ENCODE measurements at regions not wholly inside any gene's neighbourhood (a gene's known extent, or its start where the extent isn't known, plus 50 kb on each side); places are given as distances from the start of the nearest gene placed in this dataset.

DNA sequence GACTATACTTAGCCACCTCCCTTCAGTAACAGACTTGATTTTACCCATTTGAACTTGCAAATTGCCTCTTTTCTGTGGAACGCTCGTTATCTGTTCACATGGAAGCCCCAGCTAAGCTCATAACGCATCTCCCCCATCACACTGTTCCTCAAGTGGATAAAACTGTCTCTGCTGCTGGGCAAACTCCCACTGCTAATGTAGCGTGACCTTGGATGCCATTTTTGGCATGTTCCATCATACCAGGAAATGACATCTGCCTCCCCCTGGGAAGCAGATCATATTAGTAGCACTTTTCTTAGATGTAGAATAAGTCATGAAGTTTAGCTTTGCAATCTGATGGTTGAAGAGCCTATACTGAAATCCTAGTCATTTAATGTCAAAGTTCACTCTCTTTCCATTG, 528.7 kb upstream of the PLXNA2 start:
- H3K4me3 ChIP-seq: no peak overlapping the region
- intact Hi-C loops (cut with DNase I): no loop called here
- DNase-seq: no peak
- H3K4me1 ChIP-seq (ENCODE audit: insufficient read depth): no peaks in the 10 kb centered on the region
- H3K36me3 ChIP-seq: no peaks in the 10 kb centered on the region
- H3K27me3 ChIP-seq: no peaks in the 10 kb centered on the region
- WGBS, 3 donors: 40 to 66% (median 48%) methylated on average over 4 of the region's 4 CpGs
- TF ChIP-seq, protein P1, sequence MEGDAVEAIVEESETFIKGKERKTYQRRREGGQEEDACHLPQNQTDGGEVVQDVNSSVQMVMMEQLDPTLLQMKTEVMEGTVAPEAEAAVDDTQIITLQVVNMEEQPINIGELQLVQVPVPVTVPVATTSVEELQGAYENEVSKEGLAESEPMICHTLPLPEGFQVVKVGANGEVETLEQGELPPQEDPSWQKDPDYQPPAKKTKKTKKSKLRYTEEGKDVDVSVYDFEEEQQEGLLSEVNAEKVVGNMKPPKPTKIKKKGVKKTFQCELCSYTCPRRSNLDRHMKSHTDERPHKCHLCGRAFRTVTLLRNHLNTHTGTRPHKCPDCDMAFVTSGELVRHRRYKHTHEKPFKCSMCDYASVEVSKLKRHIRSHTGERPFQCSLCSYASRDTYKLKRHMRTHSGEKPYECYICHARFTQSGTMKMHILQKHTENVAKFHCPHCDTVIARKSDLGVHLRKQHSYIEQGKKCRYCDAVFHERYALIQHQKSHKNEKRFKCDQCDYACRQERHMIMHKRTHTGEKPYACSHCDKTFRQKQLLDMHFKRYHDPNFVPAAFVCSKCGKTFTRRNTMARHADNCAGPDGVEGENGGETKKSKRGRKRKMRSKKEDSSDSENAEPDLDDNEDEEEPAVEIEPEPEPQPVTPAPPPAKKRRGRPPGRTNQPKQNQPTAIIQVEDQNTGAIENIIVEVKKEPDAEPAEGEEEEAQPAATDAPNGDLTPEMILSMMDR (IDR thresholded peaks at IDR 0.05): no peak
- TF ChIP-seq POLR2A (IDR thresholded peaks at IDR 0.05) (no peak), EP300 (IDR thresholded peaks at IDR 0.05) (no peak)
- H3K9me3 ChIP-seq: no peaks in the 10 kb centered on the region
- no peak overlapping the region for H3K27ac ChIP-seq

DNA sequence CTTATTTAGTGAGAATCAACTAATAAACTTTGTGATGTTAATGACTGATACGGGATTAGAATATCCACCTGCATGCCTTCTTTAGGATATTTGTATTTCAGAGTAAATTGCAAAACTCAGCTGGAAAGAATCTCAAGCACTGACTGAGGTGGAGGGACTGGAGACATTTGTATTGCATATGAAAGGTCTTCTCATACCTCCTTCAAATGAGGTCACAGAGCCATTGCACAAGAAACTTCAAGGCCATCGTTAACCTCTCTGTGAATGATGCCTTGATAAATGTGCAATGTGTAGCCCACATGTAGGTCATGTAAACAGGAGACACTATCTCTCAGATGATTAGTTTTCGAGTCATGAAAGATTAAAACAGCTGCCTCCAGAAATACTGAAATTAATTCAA, 531.7 kb upstream of the PLXNA2 start:
- Histone ChIP-seq H3K36me3 (no peaks in the 10 kb centered on the region), H3K4me1 (ENCODE audit: insufficient read depth) (no peaks in the 10 kb centered on the region), H3K27ac (no peak overlapping the region), H3K9me3 (no peaks in the 10 kb centered on the region), H3K4me3 (no peak overlapping the region), H3K27me3 (no peaks in the 10 kb centered on the region)
- TF ChIP-seq EP300 (IDR thresholded peaks at IDR 0.05): no peak
- no peak for TF ChIP-seq POLR2A (IDR thresholded peaks at IDR 0.05)
- TF ChIP-seq, protein P1 (IDR thresholded peaks at IDR 0.05): no peak
- WGBS, 3 donors: 52 to 65% (median 56%) methylated on average over 3 of the region's 3 CpGs
- intact Hi-C loops (cut with DNase I): no loop called here
- no peak for DNase-seq

- TF ChIP-seq, protein P1 (IDR thresholded peaks at IDR 0.05): no peak
- TF ChIP-seq POLR2A (IDR thresholded peaks at IDR 0.05): no peak
- no peak for TF ChIP-seq EP300 (IDR thresholded peaks at IDR 0.05)
- H3K27me3 ChIP-seq: no peaks in the 10 kb centered on the region
- no peak for DNase-seq
- 92 to 94% (median 93%) methylated on average over 6 of the region's 6 CpGs for WGBS, 3 donors
- intact Hi-C loops (cut with DNase I): no loop called here
- no peaks in the 10 kb centered on the region for H3K4me1 ChIP-seq (ENCODE audit: insufficient read depth)
- H3K4me3 ChIP-seq: no peak overlapping the region
- H3K9me3 ChIP-seq: no peaks in the 10 kb centered on the region
- H3K36me3 ChIP-seq: no peaks in the 10 kb centered on the region
- H3K27ac ChIP-seq: no peak overlapping the region
These were observed 534.2 kb upstream of the PLXNA2 start for GRCh38 chr1:208778417-208778816.

DNA sequence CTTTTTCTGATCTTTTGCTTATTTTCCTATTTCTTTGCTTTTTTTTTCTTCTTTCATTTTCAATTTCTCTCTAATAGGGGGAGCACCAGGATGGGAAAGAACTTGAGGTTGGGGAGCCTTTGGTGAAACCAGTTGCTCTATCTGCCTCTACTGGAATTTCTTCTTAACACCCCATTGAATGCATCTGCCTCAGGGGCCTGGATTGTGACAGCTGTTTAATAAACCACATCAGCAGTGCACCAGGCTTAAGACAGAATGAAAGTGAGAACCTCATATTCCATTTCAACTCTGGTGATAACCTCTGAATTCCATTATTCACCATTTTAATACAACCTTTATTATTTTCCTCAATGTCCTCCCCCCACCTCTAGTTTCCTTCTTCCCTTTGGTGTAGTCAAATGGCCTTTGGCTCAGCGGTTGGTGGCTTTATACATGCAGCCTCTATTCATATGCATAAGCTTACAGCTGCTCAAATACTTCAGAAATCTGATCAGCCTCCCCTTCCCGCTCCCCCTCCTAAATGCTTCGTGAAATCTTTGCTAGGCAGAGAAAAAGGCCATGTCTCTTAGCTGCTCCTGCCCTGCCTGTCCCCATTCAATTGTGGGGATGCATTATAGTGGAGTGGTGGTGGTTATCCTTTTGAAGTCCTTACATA, 537.3 kb upstream of the PLXNA2 start:
- intact Hi-C loops (cut with DNase I): no loop called here
- H3K36me3 ChIP-seq: no peaks in the 10 kb centered on the region
- no peaks in the 10 kb centered on the region for H3K27me3 ChIP-seq
- WGBS, 3 donors: 44 to 56% (median 50%) methylated on average over 3 of the region's 3 CpGs
- no peak overlapping the region for H3K27ac ChIP-seq
- H3K9me3 ChIP-seq: no peaks in the 10 kb centered on the region
- no peak overlapping the region for H3K4me3 ChIP-seq
- TF ChIP-seq POLR2A (IDR thresholded peaks at IDR 0.05) (no peak), EP300 (IDR thresholded peaks at IDR 0.05) (no peak)
- TF ChIP-seq, protein P1 (IDR thresholded peaks at IDR 0.05): no peak
- no peaks in the 10 kb centered on the region for H3K4me1 ChIP-seq (ENCODE audit: insufficient read depth)
- DNase-seq: no peak
